HG03520 (cell line): ENCODE measurements at regions not wholly inside any gene's neighbourhood (a gene's known extent, or its start where the extent isn't known, plus 50 kb on each side); places are given as distances from the start of the nearest gene placed in this dataset.
A peak's percentile ranks its signal among the peaks of the same experiment; 100 is the strongest.

Source experiments
- ATAC-seq: cut with Tn5 transposase; IDR thresholded peaks from one replicate; pipeline ENCODE4 v1.9.1; 2021; ENCODE audit warnings: mild to moderate bottlenecking, moderate library complexity; ENCODE audit not compliant: unreplicated experiment

DNA sequence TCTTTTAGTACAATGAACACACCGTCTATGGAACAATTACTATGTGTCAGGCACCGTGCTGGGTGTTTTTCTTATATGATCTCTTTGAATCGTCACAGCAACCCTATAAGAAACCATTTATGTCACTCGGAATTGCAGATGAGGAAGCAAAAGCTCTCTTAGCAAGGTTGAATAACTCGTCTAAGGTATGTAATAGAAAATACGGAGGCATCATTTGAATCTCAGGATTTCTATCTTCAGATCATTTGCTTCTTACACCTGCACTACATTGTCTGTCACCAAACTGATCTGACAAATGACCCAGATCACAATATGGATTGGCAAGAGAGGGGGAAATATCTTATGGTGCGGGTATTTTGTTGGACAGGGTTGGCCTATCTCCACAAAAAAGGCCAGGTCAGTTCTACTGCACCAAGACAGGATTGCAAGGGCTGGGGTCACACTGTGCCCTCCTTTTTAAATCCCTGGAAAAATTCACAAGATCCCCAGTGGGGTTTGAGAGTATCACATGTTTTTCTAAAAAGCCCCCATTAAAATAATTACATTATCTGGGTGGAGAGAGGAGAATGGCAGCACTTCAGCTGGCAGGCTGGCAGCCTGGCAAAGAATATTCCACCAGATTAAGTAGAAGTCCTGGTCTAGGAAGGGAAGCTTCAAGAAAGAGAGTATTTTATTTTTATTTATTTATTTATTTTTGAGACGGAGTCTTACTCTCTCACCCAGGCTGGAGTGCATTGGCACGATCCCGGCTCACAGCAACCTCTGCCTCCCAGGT is 110.7 kb upstream of the CLMP start:
- ATAC-seq, result no peak

DNA sequence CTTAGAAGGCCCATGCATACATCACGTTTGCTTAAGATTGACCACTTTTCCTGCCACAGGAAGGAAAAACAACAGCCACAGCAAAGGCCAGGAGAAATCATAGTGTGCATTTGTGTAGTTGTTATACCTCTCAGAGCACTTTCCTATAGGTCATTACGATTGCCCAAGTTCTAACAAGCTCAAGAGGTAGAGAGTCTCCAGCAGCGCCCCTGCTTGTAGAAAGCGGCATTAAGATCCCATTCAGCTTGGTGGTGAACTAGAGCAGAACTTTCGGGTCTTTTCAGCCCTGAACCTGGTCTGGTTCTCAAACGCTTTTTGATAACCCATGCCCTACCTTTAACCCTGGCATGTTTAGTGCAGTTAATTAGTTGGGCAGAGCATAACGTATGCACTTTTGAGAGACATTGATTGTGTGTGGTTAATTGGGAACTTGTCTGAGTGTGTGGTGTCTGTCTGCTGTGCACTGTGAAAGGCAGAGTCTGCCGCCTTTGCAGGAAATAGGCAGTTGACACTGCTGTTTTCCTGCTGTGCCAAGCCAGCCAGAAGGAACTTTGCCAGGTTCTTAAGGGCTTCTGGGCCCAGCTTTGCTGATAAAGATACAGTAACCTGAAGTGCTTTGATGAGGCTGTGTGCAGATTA is 109.9 kb upstream of the CLMP start:
- no peak for ATAC-seq

DNA sequence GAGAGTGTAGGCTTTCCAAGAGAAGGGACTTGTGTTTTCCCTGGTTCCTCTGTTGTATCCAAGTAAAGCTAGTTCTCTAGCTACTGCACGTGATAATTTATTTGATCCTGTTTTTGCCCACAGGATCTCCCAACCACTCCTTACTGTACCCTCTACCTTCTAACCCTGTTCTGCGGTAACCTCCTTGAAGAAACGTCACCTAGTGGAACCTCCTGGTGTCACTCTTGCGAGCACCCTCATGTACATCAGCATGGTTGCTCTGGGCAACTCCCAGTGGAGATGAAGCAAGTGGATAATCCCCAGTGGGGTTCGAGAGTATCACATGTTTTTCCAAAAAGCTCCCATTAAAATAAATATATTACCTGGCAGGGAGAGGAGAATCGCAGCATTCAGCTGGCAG is 108.9 kb upstream of the CLMP start:
- ATAC-seq, result no peak

DNA sequence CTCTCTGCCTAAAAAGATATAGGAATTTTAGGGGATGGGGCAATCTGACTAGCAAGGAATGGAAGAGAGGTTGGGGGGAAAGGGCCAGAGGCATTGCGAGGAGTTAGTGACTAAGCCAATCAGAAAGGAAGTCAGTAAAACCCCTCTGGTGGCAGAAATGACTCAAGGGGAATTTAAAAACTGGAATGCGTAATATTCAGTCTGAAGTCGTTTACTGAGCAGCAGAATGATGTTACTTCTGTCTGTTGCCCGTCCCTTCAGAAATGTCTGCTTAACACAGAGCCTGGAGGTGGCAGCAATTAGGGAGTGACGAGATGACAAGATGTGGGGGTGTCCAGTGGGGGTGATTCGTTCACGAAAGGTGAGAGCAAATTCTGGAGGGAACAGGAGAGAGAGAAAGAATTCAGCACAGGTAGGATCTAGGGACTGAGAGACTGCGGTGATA is 107.7 kb upstream of the CLMP start:
- ATAC-seq, result no peak

DNA sequence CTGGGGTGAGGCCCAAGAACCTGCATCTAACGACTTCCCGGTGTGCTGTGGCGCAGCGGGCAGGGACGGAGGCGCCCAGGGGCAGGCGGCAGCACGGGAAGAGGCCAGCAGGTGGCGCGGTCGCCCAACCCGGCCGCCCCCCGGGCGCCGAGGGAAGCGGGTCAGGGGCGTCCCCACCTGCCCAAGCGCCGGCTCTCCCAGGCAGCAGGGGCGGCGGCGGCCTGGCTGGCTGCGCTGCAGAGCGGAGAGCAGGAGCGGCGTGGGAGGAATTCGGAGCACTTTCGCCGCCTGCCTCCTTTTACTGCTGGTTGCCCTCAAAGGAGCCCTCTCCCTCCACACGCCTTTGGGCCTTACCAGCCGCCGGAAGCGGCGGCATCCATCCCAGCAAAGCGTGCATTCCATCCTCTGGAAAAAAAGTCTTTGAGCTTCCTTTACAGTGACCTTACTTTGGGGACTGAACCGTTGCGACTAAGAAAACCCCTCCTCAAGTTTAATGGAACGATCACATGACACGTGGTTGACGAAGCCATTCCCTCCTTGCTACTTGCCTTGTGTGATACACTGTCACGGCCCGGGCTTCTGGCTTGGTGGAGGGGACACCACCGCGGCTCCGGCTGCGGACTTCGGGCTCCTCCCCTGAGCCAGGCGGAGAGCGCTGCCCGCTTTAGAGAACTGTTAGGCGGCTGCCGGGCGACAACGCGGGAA is 106.8 kb upstream of the CLMP start:
- peak; percentile 73 for ATAC-seq

DNA sequence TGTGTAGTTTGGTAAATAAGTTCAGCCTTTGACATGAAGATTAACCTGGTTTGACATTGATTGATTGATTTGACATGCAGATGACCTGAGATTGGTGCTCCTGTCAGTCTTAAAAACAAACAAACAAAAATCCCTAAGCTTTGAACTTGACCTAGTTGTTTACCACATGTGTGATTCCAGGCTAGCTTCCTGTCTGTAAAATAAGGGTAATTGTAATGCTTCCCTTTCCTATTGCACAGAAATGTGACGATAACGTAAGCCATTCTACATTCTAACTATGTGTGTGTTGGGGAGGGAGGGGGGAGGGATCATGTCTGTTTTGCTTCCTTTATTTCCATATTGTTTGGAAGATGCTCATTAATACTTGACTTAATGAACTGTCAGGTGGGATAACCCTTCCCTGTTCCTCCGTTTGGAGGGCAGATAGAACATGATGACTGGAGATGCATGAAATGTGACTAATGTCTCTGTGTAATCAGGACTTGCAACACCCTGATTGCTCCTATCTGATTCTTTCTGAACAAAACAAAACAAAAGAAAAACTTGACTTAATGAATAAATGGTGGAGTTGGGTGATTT is 106.1 kb upstream of the CLMP start:
- ATAC-seq, result no peak

DNA sequence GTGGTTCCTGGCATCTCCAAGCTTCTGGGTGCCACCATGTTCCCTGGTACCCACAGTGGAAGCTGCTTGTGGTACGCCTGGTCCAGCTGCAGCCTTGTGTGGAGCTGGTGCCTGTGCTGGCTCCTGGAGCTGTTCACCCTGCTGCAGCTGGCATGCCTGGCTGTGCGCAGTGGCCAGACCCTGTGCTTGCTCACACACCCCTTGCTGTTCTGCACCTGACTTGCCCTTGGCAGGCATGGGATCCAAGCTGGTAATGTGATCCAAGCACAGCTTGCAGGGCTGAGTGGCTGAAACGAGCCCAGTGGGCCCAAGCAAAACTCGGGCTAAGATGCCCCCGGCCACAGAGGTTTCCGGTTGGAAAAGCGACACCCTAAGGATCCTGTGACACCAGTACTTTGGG is 104.7 kb upstream of the CLMP start:
- no peak for ATAC-seq

DNA sequence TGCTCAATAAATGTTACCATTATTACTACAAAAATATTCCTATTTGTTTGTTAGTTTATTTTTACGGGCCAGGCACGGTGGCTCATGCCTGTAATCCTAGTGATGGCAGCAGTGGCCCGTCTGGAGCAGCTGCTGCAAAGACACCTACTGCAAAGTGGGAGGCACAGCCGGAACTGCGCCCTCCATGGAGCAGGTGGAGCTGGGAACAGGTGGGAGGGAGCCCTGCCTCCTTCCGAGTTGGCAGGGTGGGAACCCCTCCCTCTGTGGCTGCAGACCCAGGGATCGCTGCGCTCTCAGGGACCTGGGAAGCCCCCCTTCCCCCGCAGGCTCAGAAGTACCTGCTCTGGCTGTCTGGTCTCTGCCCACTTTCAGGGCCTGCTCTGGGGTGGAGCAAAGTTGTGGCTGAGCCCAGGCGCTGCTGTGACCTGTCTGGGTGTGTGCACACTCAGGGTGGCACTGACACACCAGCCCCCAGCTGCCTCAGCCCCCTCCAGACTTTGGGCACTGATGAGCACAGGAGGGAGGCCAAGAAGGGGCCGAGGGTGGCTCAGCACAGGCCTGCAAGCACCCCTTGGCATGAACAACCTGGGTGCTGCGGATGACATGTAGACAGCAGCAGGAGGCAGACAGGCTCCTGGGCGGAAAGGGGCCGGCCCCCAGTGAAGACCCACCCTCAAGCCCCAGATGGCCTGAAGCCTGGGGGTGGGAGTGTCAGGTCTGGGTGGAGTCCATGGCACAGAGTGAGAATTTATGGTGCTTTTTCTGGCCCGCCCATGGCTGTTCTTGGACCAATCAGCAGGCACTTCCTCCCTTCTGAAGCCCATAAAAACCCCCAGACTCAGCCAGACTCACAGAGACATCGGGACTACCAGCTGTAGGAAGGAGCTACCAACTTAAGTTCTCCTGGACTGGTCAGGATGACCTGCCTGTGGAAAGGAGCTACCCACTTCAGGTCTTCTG is 103.7 kb upstream of the CLMP start:
- no peak for ATAC-seq

DNA sequence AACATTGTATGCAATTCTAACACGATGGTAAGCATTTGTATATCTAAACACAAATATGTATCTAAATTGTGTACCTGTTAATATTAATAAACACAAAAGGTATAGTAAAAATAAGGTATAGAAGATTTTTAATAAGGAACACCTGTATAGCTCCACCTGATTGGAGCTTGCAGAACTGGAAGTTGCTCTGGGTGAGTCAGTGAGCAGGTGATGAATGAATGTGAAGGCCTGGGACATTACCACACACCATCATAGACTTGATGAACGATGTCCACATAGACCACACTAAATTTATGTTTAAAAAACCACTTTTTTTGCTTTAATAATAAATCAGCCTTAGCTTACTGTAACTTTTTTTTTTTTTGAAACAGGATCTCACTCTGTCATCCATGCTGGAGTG is 97.6 kb upstream of the CLMP start:
- ATAC-seq, result no peak

DNA sequence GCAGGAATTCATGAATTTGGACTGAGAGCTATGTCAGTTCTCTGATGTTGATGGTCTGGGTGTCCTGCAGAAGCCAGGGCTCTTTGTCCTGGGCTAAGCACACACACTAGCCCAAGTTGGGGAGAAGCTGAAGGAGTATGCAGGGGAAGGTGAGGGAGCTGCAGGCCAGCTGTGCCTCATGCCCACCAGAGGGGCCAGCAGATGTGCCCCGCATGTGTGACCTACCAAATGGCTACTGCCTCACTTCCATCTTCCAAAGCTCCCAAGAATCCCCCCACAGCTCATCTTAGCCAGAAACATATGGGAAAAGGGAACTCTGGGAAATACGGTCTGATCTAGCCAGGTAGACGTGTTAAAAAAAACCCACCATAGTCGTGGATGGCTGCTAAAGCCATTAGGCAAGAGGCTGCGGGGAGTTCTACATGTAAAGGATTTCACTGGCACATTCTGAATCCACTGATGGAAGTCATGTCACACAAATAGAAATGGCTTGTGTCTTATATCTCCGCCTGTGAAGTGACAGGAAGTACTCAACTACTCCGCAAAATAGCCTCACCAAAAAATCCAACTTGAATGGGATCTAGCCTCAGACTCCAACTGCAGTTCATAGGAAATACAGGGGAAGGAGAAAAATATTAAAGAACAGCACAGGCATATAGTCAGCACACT is 96.3 kb upstream of the CLMP start:
- no peak for ATAC-seq

DNA sequence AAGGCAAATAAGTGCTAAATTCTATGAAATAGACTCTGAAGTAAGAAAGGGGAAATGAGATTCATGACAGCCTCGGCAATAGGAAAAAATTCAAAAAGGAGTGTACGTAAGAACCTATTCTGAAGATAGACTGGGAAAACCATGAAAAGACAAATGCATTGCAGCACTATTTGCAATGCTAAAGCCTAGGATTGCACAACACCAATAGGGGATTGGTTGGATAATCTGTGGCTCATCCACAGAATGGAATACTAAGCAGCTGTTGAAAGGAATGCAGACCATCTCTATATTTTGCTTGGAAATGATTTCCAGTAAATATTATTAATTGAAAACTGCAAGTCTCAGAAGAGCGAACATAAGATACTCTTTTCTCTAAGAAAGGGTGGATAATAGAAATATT is 91.7 kb upstream of the CLMP start:
- ATAC-seq, result no peak

DNA sequence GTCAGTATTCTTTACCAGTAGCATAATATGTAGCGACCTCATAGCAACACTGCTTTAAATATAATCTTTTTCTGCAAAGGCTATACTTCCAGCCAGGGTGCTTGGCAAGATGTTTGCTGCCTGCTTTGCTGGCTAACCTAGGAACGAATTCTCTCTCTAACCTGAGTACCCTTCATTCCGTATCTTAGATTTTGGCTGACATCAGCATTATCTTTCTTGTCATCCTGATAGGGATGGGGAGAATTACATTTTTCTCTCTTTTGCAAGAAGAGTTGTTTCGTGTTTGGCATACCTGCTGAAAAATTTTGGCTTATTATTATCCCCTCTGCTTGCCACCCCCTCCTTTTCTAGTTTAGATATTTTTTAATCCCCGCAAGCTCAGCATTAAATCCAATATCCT is 91.2 kb upstream of the CLMP start:
- no peak for ATAC-seq

DNA sequence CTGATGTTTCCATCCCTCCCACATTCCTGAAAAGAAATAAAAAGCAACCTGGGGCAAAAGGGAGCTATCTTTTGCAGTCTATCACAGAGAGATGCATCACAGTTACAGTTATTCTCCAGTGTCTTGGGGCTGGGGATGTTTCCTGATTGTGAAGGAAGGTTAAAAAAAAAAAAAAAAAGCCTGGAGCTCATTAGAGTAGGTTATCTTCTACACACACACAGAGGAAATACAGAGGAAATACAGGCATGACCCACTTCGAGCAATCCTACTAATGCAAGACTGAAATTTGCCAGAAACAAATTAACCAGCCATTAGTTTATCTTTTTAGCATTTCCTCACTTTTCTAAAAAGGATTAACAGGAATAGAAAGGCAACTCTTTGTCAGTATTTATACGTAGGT is 89.4 kb upstream of the CLMP start:
- no peak for ATAC-seq

DNA sequence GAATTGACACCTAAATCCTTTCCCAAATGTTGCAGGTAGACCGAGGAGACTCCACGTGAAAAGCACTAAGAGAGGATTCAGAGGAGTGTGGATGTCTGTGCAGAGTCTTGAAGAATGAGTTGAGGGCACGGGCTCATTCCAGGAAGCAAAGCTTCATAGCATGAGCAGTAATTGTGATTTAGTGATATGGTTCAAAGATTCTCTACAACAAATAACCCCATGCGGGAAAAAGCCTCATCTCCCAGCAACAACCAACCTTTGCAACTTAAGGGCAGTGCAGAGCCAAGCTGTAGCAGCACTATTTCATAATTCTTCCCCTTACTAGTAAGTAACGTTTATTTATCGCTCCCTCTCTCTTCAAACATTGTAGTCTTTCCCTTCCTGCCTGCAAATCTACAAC is 87.5 kb upstream of the CLMP start:
- no peak for ATAC-seq

DNA sequence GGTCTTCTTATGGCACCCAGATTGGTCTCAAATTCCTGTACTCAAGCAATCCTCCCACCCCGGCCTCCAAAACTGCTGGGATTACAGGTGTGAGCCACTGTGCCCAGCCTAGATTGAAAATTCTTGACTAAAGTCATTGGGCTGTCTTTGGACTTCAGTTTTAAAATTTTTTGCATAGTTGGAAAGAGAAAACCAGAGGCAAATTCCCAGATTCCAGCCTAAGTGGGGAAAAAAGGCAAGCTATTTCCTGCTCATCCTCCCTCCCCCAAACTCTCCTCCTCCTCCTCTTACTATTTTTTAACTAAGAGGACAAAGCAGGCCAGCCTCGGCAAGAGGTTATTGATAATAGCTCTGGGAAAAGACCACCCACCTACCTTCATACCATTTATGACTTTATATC is 78.6 kb upstream of the CLMP start:
- no peak for ATAC-seq

DNA sequence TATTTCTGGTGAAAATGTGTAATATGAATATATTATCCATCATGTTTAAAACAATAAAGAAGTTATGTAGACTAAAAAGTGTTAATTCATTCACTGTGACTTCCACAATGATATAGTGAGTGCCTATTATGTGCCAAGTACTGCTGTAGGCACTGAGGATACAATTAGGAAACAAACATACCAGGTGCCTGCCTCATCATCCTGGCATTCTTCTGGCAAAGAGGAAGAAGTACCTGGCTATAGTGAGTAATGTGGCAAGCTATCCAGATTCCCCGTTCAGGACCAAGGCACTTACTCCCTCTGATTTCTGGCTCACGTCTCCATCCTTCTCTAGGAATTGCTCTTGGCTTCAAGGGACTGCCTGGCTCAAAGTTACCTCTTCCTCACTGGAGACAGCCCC is 77.5 kb upstream of the CLMP start:
- no peak for ATAC-seq

DNA sequence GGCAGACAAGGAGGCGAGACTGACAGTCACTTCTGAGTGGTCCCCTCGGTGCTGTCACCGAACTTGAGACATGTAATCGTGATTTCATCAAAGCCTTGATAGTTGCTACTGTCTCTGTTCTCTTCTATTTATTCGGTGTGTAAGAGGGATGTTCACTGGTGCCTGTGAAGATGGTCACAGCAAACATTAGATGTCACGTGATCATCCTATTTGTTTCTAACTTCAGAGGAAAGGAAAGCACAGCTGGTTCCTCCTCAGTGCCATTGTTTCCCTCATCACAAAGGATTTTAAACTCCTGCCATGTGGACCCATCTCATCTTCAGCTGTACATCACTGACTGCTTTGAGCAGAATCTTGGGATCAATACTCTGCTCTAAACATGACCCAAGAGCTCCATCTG is 73.1 kb upstream of the CLMP start:
- no peak for ATAC-seq

DNA sequence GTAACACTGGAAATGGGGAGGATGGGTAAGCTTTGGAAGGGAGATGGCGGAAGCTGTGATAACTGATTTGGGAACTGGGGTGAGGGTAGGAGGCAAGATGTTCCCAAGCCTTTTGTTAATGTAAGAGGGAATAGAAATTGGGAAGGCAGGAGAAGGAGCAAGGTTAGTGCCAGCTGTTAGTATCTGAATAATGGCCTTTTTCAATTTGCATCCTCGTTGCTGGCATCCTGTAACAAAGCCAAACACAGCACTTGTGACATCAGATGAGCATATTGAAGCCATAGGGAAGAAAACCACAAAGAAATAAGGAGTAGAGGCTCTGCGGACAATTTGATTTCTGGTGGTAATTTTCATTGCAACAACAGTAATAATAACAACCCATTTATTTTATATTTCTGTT is 70.9 kb upstream of the CLMP start:
- ATAC-seq, result no peak

DNA sequence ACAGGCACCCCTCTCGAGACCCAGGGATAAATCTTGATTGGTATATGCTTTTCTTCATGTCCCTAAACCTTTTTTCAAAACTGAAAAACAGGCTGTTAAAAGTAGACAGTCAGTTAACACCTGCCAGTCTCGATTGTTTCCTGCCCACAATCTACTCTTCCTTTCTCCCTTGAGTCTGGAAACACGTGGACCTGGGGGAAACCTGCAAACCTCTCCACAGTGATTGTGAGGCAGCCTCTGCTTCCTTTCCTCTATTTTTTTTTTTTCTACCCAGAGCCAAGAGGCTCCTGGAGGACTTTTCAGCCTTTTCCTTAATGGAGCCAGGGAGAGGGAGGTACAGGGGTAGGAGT is 69.4 kb upstream of the CLMP start:
- no peak for ATAC-seq
